Endothelial cell of umbilical vein (primary cell): ENCODE measurements at regions not wholly inside any gene's neighbourhood (a gene's known extent, or its start where the extent isn't known, plus 50 kb on each side); places are given as distances from the start of the nearest gene placed in this dataset.

Experiments used
- BruUV-seq: library from RNA; stranded (reverse); fragments of 400-500 nt; replicated peaks from 2 replicates; lab custom pipeline; 2021; lab: Mats Ljungman, UMichigan
- CTCF ChIA-PET: fragments of 300-600, 350-600 bp; sonication (Branson Sonifier 250); formaldehyde crosslinking; loops from one replicate; lab custom pipeline; 2021; ENCODE audit warnings: antibody characterized with exemption, inconsistent platforms; lab: Charles Lee
- POLR2A ChIA-PET: fragments of 300-600, 350-600 bp; sonication (Branson Sonifier 250); formaldehyde crosslinking; loops from one replicate; lab custom pipeline; 2021; ENCODE audit warnings: antibody characterized with exemption, inconsistent platforms; lab: Charles Lee
- DNase-seq: peaks from one replicate; pipeline ENCODE4 v3.0.0-alpha.2; 2011; ENCODE audit warnings: low read depth, low spot score
- FAIRE-seq: peaks from 2 replicates; lab custom pipeline; 2011; peaks lifted over from hg19 to GRCh38; lab: Jason Lieb, UNC
- H2AFZ ChIP-seq: 2 replicates; pipeline ENCODE4 v1.6.0; 2012; ENCODE audit warnings: low read depth, low read length, control low read depth, inconsistent platforms
- H3K27ac ChIP-seq: 2 replicates; pipeline ENCODE4 v1.5.1; 2011; ENCODE audit warnings: low read depth, mild to moderate bottlenecking, control low read depth, low read length, moderate library complexity; ENCODE audit not compliant: insufficient read depth
- H3K27me3 ChIP-seq, 2 experiments: 2 replicates each; pipeline versions ENCODE4 v1.6.0 to v1.6.1; 2011; ENCODE audit warnings: low read length in 2 of 2, mixed read lengths in 1 of 2; ENCODE audit not compliant: control insufficient read depth in 2 of 2, insufficient read depth in 2 of 2
- H3K36me3 ChIP-seq, 2 experiments: 2 replicates in 1 of 2; 3 replicates in 1 of 2; pipeline ENCODE4 v1.5.1; 2011; ENCODE audit warnings: low read length in 2 of 2, mild to moderate bottlenecking in 1 of 2, moderate library complexity in 1 of 2; ENCODE audit not compliant: control insufficient read depth in 2 of 2, insufficient read depth in 2 of 2; ENCODE audit errors: extremely low read depth in 1 of 2
- H3K4me1 ChIP-seq: 3 replicates; pipeline ENCODE4 v1.5.1; 2011; ENCODE audit warnings: mild to moderate bottlenecking, low read length; ENCODE audit not compliant: control insufficient read depth, insufficient read depth; ENCODE audit errors: extremely low read depth
- H3K4me2 ChIP-seq: 2 replicates; pipeline ENCODE4 v1.6.1; 2011; ENCODE audit warnings: low read length, control low read depth, mixed read lengths; ENCODE audit not compliant: insufficient read depth
- H3K4me3 ChIP-seq, 3 experiments: fragments of 200-600 bp in 1 of 3; sonication (generic), shearing (Covaris generic) in 1 of 3; replicated peaks in 1 of 3; 2 replicates each; pipeline ENCODE4 v1.5.1; 2011 to 2016; ENCODE audit warnings: control low read depth in 3 of 3, low read length in 3 of 3, mild to moderate bottlenecking in 2 of 3, inconsistent platforms in 1 of 3, low read depth in 1 of 3, moderate library complexity in 1 of 3; ENCODE audit not compliant: insufficient read depth in 1 of 3
- H3K79me2 ChIP-seq: 2 replicates; pipeline ENCODE4 v1.6.0; 2012; ENCODE audit warnings: low read length, inconsistent platforms; ENCODE audit not compliant: control insufficient read depth, insufficient read depth
- H3K9ac ChIP-seq: replicated peaks from 2 replicates; pipeline ENCODE3; 2011; ENCODE audit warnings: low read length, control low read depth; ENCODE audit not compliant: insufficient read depth; ENCODE audit errors: extremely low read depth
- H3K9me1 ChIP-seq: replicated peaks from 3 replicates; pipeline ENCODE4 v1.6.0; 2011; ENCODE audit warnings: mild to moderate bottlenecking, low read length; ENCODE audit not compliant: control insufficient read depth, insufficient read depth; ENCODE audit errors: extremely low read depth
- H3K9me3 ChIP-seq: replicated peaks from 2 replicates; pipeline ENCODE4 v1.5.1; 2012; ENCODE audit warnings: low read length, inconsistent platforms; ENCODE audit not compliant: control insufficient read depth, insufficient read depth
- H4K20me1 ChIP-seq: replicated peaks from 2 replicates; pipeline ENCODE3; 2011; ENCODE audit warnings: mild to moderate bottlenecking, low read length; ENCODE audit not compliant: control insufficient read depth, insufficient read depth; ENCODE audit errors: extremely low read depth
- CTCF ChIP-seq, 2 donors: IDR thresholded peaks; 1 replicate in 1 of 2; 2 replicates in 1 of 2; pipeline ENCODE4 v1.5.1; 2011; ENCODE audit warnings: low read length in 2 of 2, mild to moderate bottlenecking in 2 of 2, moderate library complexity in 2 of 2, control low read depth in 1 of 2, inconsistent platforms in 1 of 2, low read depth in 1 of 2; ENCODE audit not compliant: insufficient read depth in 1 of 2; ENCODE audit errors: extremely low read depth in 1 of 2
- EZH2 ChIP-seq: IDR thresholded peaks from 2 replicates; pipeline ENCODE4 v1.6.1; 2012; ENCODE audit warnings: borderline replicate concordance, low read depth, mild to moderate bottlenecking, moderate library complexity, low read length, inconsistent platforms; ENCODE audit not compliant: severe bottlenecking
- FOS ChIP-seq: IDR thresholded peaks from 2 replicates; pipeline ENCODE4 v1.6.1; 2011; ENCODE audit warnings: mild to moderate bottlenecking, low read length, moderate library complexity, borderline replicate concordance; ENCODE audit not compliant: insufficient read depth
- JUN ChIP-seq: IDR thresholded peaks from 2 replicates; pipeline ENCODE4 v1.6.1; 2011; ENCODE audit warnings: borderline replicate concordance, low read depth; ENCODE audit not compliant: insufficient read length, insufficient read depth
- MAX ChIP-seq: IDR thresholded peaks from 2 replicates; pipeline ENCODE4 v1.6.1; 2011; ENCODE audit not compliant: insufficient read depth, insufficient read length
- MYC ChIP-seq: IDR thresholded peaks from one replicate; pipeline ENCODE4 v1.6.1; 2011; ENCODE audit warnings: mild to moderate bottlenecking, low read depth, low read length
- POLR2AphosphoS5 ChIP-seq: IDR thresholded peaks from 2 replicates; pipeline ENCODE4 v1.6.1; 2012; ENCODE audit warnings: low read depth, mild to moderate bottlenecking, control low read depth, low read length, moderate library complexity; ENCODE audit not compliant: insufficient read depth
- dilution Hi-C: fragments of 300-500 bp; cut with MboI; formaldehyde crosslinking; loops from one replicate; pipeline ENCODE4 v1.15.0; 2019; ENCODE audit warnings: low sequenced_read_pairs; ENCODE audit not compliant: extremely low pct_ligation_motif_present
- intact Hi-C: fragments of 100-400 bp; cut with micrococcal nuclease; formaldehyde crosslinking; loops from one replicate; pipeline ENCODE4 v1.10.0; 2022

DNA sequence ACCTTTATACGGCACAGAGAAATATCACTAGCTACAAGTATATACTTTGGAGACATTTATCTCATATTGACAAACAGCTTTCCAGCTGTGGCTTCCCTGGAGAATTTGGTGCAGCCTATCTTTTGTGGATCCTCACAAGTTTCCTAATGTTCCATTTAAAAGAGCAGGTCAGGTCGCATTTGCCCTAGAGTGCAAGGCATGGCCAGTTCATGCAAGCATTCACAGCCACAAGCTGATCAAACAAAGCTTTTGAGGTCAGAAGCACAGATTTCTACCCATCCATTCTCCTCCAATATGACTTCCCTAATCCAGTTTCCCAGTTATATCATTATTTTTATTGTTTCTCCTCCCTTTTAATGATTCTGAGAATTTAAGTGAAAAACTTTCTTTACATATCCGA is 1008.4 kb upstream of the AGA start:
- Histone ChIP-seq H2AFZ (no peak overlapping the region), H3K36me3 (no peaks in the 10 kb centered on the region), H3K4me3 (no peak overlapping the region), H3K9me3 (peaks cover 4% of the 10 kb centered on the region), H3K4me1 (no peaks in the 10 kb centered on the region), H3K9ac (no peak overlapping the region), H3K27ac (no peak overlapping the region), H3K9me1 (no peaks in the 10 kb centered on the region), H4K20me1 (no peaks in the 10 kb centered on the region), H3K4me2 (no peak overlapping the region), H3K27me3 (no peaks in the 10 kb centered on the region), H3K79me2 (no peaks in the 10 kb centered on the region)
- DNase-seq (no peak), FAIRE-seq (no peak)
- BruUV-seq, result no TSS peak
- POLR2A ChIA-PET, result no interaction called here
- CTCF ChIA-PET, result no interaction called here
- dilution Hi-C loops, result no loop called here
- intact Hi-C loops, result no loop called here
- TF ChIP-seq FOS (no peak), EZH2 (no peak), CTCF (IDR thresholded peaks at IDR 0.05; ENCODE audit: extremely low read depth in 1 of 2, insufficient read depth in 1 of 2, low read depth in 1 of 2, low read length in 2 of 2) (no peak), POLR2AphosphoS5 (no peak), JUN (no peak)

- no peaks in the 10 kb centered on the region for H3K36me3 ChIP-seq
- BruUV-seq, result no TSS peak
- dilution Hi-C loops, result no loop called here
- no peak overlapping the region for H3K4me3 ChIP-seq
- intact Hi-C loops, result no loop called here
- no peaks in the 10 kb centered on the region for H3K9me1 ChIP-seq
- H4K20me1 ChIP-seq, result no peaks in the 10 kb centered on the region
- TF ChIP-seq MYC, result no peak
- TF ChIP-seq CTCF (IDR thresholded peaks at IDR 0.05; ENCODE audit: extremely low read depth in 1 of 2, insufficient read depth in 1 of 2, low read depth in 1 of 2, low read length in 2 of 2), result no peak
- no peak for TF ChIP-seq EZH2
- TF ChIP-seq MAX, result no peak
- TF ChIP-seq POLR2AphosphoS5, result no peak
- TF ChIP-seq JUN, result no peak
- H3K9ac ChIP-seq, result no peak overlapping the region
- H2AFZ ChIP-seq, result no peak overlapping the region
- FAIRE-seq (no peak), DNase-seq (no peak)
- ChIA-PET POLR2A (no interaction called here), CTCF (no interaction called here)
- no peaks in the 10 kb centered on the region for H3K4me1 ChIP-seq
- peaks cover 4% of the 10 kb centered on the region for H3K9me3 ChIP-seq
- H3K27me3 ChIP-seq, result no peaks in the 10 kb centered on the region
- no peak overlapping the region for H3K4me2 ChIP-seq
- H3K79me2 ChIP-seq, result no peaks in the 10 kb centered on the region
- H3K27ac ChIP-seq, result no peak overlapping the region
These were observed 1010.8 kb upstream of the AGA start for GRCh38 chr4:178453057-178453456.
